Liver (tissue), 8 donors: ENCODE measurements at regions not wholly inside any gene's neighbourhood (a gene's known extent, or its start where the extent isn't known, plus 50 kb on each side); places are given as distances from the start of the nearest gene placed in this dataset.
A peak's percentile ranks its signal among the peaks of the same experiment; 100 is the strongest.

ENCODE experiments used
- DNase-seq: peaks from one replicate; pipeline ENCODE4 v3.0.0-alpha.2; 2017; ENCODE audit warnings: low spot score
- H3K27ac ChIP-seq, 2 donors: one replicate each; pipeline ENCODE4 v1.7.0; 2013; ENCODE audit warnings: inconsistent platforms in 2 of 2, low read length in 2 of 2, control low read depth in 1 of 2, low read depth in 1 of 2, mild to moderate bottlenecking in 1 of 2
- H3K27me3 ChIP-seq, 4 donors: one replicate each; pipeline versions ENCODE4 v1.6.1 to v1.7.0; 2013; ENCODE audit warnings: low read length in 3 of 4, inconsistent platforms in 1 of 4, mild to moderate bottlenecking in 1 of 4, moderate library complexity in 1 of 4; ENCODE audit not compliant: control insufficient read depth in 4 of 4, insufficient read depth in 4 of 4
- H3K36me3 ChIP-seq, 4 donors: one replicate each; pipeline versions ENCODE4 v1.6.1 to v1.7.0; 2013; ENCODE audit warnings: low read length in 3 of 4, mild to moderate bottlenecking in 3 of 4, low read depth in 1 of 4, moderate library complexity in 1 of 4; ENCODE audit not compliant: control insufficient read depth in 4 of 4, insufficient read depth in 3 of 4
- H3K4me1 ChIP-seq, 4 donors: one replicate each; pipeline versions ENCODE4 v1.6.1 to v1.7.0; 2013; ENCODE audit warnings: low read length in 3 of 4, mild to moderate bottlenecking in 3 of 4, moderate library complexity in 1 of 4; ENCODE audit not compliant: control insufficient read depth in 4 of 4, insufficient read depth in 4 of 4
- H3K4me3 ChIP-seq, 3 donors: one replicate each; pipeline versions ENCODE4 v1.6.1 to v1.7.0; 2013; ENCODE audit warnings: low read length in 3 of 3, control low read depth in 1 of 3, low read depth in 1 of 3, mild to moderate bottlenecking in 1 of 3
- H3K9ac ChIP-seq, 2 donors: one replicate each; pipeline ENCODE4 v1.7.0; 2013; ENCODE audit warnings: low read length in 2 of 2, mild to moderate bottlenecking in 2 of 2, moderate library complexity in 2 of 2, control low read depth in 1 of 2, low read depth in 1 of 2
- H3K9me3 ChIP-seq, 4 donors: one replicate each; pipeline versions ENCODE4 v1.6.1 to v1.7.0; 2013; ENCODE audit warnings: low read length in 3 of 4; ENCODE audit not compliant: control insufficient read depth in 4 of 4
- EGR1 ChIP-seq, 2 donors: IDR thresholded peaks; 2 replicates each; pipeline ENCODE4 v1.6.1; 2016 to 2018; ENCODE audit warnings: antibody characterized with exemption in 2 of 2, low read depth in 2 of 2
- FOXA1 ChIP-seq: IDR thresholded peaks from 2 replicates; pipeline ENCODE4 v1.6.1; 2016; ENCODE audit warnings: antibody characterized with exemption
- FOXA2 ChIP-seq: IDR thresholded peaks from 2 replicates; pipeline ENCODE4 v1.6.1; 2016; ENCODE audit warnings: antibody characterized with exemption
- GABPA ChIP-seq, 2 donors: IDR thresholded peaks in 1 of 2; conservative IDR thresholded peaks in 1 of 2; 2 replicates each; pipeline ENCODE4 v1.6.1; 2016; ENCODE audit warnings: antibody characterized with exemption in 2 of 2, mild to moderate bottlenecking in 1 of 2, moderate library complexity in 1 of 2
- JUND ChIP-seq, 2 donors: IDR thresholded peaks; 2 replicates each; pipeline ENCODE4 v1.6.1; 2016; ENCODE audit warnings: antibody characterized with exemption in 2 of 2
- RAD21 ChIP-seq, 2 donors: IDR thresholded peaks; 2 replicates each; pipeline ENCODE4 v1.6.1; 2016; ENCODE audit warnings: antibody characterized with exemption in 2 of 2, mild to moderate bottlenecking in 2 of 2
- RXRA ChIP-seq, 2 donors: IDR thresholded peaks; 2 replicates each; pipeline ENCODE4 v1.6.1; 2017 to 2018; ENCODE audit warnings: antibody characterized with exemption in 2 of 2, mild to moderate bottlenecking in 1 of 2
- SP1 ChIP-seq: IDR thresholded peaks from 2 replicates; pipeline ENCODE4 v1.6.1; 2018; ENCODE audit warnings: antibody characterized with exemption, mild to moderate bottlenecking
- TAF1 ChIP-seq: conservative IDR thresholded peaks from 2 replicates; pipeline ENCODE4 v1.6.1; 2016; ENCODE audit warnings: antibody characterized with exemption, mild to moderate bottlenecking
- WGBS: extraction: QIAGEN DNeasy Blood & Tissue Kit; methylation state at CpG from one replicate; pipeline ENCODE4 v1.1.7; 2013; 5-methylcytosine and 5-hydroxymethylcytosine counted together
- TF ChIP-seq, protein P1 (sequence below): fragments of 150-350 bp; IDR thresholded peaks from 2 replicates; pipeline ENCODE4 v1.5.1; 2017; ENCODE audit warnings: improper control_type of control experiment, low read depth, low read length; ENCODE audit not compliant: missing input control
- TF ChIP-seq, protein P2 (sequence below): IDR thresholded peaks from 2 replicates; pipeline ENCODE4 v1.6.1; 2016; ENCODE audit warnings: antibody characterized with exemption
- TF ChIP-seq, protein P3 (sequence below): IDR thresholded peaks from 2 replicates; pipeline ENCODE4 v1.6.1; 2016; ENCODE audit warnings: antibody characterized with exemption
- TF ChIP-seq, protein P4 (sequence below): IDR thresholded peaks from 2 replicates; pipeline ENCODE4 v1.6.1; 2016; ENCODE audit warnings: antibody characterized with exemption, mild to moderate bottlenecking
- donor health status: healthy.
- donor health status: healthy.
- donor health status: healthy.
- donor health status: healthy.
- donor health status: healthy.

DNA sequence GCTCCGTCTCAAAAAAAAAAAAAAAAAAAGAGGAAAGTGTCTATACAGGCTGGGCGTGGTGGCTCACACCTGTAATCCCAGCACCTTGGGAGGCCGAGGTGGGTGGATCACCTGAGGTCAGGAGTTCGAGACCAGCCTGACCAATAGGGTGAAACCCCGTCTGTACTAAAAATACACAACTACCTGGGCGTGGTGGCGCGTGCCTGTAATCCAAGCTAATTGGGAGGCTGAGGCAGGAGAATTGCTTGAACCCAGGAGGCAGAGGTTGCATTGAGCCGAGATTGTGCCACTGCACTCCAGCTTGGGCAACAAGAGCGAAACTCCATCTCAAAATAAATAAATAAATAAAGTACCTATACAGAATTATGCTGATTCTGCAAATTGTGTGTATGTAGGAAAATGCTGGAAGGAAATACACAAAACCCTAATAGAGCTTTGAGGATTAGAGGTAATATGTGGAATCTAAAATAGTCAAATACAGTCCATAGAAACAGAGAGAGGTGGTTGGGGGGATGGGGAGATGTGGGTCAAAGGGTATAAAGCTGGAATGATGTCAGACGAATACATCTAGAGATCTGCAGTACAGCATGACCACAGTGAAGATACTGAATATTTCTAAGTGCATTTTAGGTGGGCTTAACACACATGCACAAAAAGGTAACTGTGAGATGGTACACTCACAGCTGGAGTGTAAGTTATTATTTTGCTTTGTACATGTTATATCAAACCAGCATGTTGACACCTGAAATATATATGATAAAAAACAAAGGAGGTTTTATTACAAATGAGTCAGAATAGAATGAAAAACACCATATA lies 174.5 kb upstream of the KLF14 start:
- H3K4me3 ChIP-seq: no peak overlapping the region
- H3K27me3 ChIP-seq: no peaks in the 10 kb centered on the region
- H3K36me3 ChIP-seq: no peaks in the 10 kb centered on the region
- DNase-seq: no peak
- TF ChIP-seq FOXA2: no peak
- TF ChIP-seq, protein P1, sequence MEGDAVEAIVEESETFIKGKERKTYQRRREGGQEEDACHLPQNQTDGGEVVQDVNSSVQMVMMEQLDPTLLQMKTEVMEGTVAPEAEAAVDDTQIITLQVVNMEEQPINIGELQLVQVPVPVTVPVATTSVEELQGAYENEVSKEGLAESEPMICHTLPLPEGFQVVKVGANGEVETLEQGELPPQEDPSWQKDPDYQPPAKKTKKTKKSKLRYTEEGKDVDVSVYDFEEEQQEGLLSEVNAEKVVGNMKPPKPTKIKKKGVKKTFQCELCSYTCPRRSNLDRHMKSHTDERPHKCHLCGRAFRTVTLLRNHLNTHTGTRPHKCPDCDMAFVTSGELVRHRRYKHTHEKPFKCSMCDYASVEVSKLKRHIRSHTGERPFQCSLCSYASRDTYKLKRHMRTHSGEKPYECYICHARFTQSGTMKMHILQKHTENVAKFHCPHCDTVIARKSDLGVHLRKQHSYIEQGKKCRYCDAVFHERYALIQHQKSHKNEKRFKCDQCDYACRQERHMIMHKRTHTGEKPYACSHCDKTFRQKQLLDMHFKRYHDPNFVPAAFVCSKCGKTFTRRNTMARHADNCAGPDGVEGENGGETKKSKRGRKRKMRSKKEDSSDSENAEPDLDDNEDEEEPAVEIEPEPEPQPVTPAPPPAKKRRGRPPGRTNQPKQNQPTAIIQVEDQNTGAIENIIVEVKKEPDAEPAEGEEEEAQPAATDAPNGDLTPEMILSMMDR: no peak
- no peak for TF ChIP-seq RAD21 (IDR thresholded peaks at IDR 0.05)
- TF ChIP-seq TAF1: no peak
- TF ChIP-seq JUND (IDR thresholded peaks at IDR 0.05): no peak
- no peak for TF ChIP-seq GABPA (IDR thresholded peaks at IDR 0.05 in 1 of 2, conservative IDR thresholded peaks at IDR 0.05 in 1 of 2)
- TF ChIP-seq, protein P2, sequence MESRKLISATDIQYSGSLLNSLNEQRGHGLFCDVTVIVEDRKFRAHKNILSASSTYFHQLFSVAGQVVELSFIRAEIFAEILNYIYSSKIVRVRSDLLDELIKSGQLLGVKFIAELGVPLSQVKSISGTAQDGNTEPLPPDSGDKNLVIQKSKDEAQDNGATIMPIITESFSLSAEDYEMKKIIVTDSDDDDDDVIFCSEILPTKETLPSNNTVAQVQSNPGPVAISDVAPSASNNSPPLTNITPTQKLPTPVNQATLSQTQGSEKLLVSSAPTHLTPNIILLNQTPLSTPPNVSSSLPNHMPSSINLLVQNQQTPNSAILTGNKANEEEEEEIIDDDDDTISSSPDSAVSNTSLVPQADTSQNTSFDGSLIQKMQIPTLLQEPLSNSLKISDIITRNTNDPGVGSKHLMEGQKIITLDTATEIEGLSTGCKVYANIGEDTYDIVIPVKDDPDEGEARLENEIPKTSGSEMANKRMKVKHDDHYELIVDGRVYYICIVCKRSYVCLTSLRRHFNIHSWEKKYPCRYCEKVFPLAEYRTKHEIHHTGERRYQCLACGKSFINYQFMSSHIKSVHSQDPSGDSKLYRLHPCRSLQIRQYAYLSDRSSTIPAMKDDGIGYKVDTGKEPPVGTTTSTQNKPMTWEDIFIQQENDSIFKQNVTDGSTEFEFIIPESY: no peak
- no peak for TF ChIP-seq EGR1 (IDR thresholded peaks at IDR 0.05; ENCODE audit: low read depth in 2 of 2)
- TF ChIP-seq, protein P3, sequence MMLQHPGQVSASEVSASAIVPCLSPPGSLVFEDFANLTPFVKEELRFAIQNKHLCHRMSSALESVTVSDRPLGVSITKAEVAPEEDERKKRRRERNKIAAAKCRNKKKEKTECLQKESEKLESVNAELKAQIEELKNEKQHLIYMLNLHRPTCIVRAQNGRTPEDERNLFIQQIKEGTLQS: no peak
- TF ChIP-seq, protein P4, sequence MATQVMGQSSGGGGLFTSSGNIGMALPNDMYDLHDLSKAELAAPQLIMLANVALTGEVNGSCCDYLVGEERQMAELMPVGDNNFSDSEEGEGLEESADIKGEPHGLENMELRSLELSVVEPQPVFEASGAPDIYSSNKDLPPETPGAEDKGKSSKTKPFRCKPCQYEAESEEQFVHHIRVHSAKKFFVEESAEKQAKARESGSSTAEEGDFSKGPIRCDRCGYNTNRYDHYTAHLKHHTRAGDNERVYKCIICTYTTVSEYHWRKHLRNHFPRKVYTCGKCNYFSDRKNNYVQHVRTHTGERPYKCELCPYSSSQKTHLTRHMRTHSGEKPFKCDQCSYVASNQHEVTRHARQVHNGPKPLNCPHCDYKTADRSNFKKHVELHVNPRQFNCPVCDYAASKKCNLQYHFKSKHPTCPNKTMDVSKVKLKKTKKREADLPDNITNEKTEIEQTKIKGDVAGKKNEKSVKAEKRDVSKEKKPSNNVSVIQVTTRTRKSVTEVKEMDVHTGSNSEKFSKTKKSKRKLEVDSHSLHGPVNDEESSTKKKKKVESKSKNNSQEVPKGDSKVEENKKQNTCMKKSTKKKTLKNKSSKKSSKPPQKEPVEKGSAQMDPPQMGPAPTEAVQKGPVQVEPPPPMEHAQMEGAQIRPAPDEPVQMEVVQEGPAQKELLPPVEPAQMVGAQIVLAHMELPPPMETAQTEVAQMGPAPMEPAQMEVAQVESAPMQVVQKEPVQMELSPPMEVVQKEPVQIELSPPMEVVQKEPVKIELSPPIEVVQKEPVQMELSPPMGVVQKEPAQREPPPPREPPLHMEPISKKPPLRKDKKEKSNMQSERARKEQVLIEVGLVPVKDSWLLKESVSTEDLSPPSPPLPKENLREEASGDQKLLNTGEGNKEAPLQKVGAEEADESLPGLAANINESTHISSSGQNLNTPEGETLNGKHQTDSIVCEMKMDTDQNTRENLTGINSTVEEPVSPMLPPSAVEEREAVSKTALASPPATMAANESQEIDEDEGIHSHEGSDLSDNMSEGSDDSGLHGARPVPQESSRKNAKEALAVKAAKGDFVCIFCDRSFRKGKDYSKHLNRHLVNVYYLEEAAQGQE: no peak
- no peak for TF ChIP-seq FOXA1
- TF ChIP-seq SP1: no peak
- no peak for TF ChIP-seq RXRA (IDR thresholded peaks at IDR 0.05)
- H3K9ac ChIP-seq: no peak overlapping the region
- H3K27ac ChIP-seq: no peak overlapping the region
- H3K4me1 ChIP-seq: peaks cover 7 to 45% (median 24%) of the 10 kb centered on the region in 4 donors
- H3K9me3 ChIP-seq: no peaks in the 10 kb centered on the region
- WGBS: 91% methylated on average over 11 of the region's 11 CpGs

DNA sequence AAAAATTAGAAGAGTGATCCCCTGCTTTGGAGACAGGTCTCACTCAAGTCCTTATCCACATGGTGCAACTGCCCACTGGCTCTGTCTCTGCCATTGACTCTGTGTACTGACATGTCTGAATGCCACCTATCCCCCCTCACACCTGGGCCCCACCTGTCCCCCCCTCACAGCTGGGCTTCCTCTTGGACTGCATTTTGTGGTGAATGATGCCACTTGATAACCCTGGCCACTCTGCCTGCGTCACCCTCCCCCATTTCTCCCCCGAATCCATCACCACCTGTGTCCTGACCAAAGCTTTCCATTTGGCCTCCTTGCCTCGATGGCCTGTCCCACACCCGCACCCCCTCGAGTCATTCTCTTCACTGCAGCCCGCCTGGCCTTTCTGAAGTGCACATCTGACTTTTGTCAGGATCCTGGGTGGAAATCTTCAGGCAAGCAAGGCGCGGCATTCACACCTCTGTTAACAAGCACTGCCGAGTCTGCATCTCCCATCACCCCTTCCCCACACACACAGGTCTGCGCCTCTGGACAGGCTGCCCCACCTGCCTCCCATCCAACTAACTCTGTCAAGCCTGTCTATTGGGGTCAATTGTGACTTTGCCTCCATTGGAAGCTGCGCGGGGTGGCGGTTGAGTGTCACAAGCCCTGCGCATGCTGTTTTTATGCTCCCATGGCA lies 175.3 kb upstream of the KLF14 start:
- 89% methylated on average over 14 of the region's 14 CpGs for WGBS
- Histone ChIP-seq H3K4me1 (peaks cover 8 to 48% (median 28%) of the 10 kb centered on the region in 4 donors), H3K9me3 (no peaks in the 10 kb centered on the region), H3K27me3 (no peaks in the 10 kb centered on the region), H3K36me3 (no peaks in the 10 kb centered on the region), H3K27ac (peak overlapping the region in 1 of 2 donors; percentile 31), H3K4me3 (no peak overlapping the region), H3K9ac (no peak overlapping the region)
- DNase-seq: no peak
- TF ChIP-seq JUND (IDR thresholded peaks at IDR 0.05) (no peak), FOXA1 (no peak)
